K562 (cell line): ENCODE measurements at regions not wholly inside any gene's neighbourhood (a gene's known extent, or its start where the extent isn't known, plus 50 kb on each side); places are given as distances from the start of the nearest gene placed in this dataset.
"Not testable (repeated sequence)": the region's sequence is repeated elsewhere in the genome, so short reads cannot be mapped to it uniquely, and the experiment has no call there.

Source experiments
- ATAC-seq: fragments of 200-7000 bp; cut with Tn5 transposase; 3 replicates; pipeline ENCODE4 v1.9.1; 2020; ENCODE audit warnings: moderate library complexity
- BruUV-seq: library from RNA; stranded (reverse); fragments of 400-500 nt; replicated peaks from 2 replicates; lab custom pipeline; 2021; lab: Mats Ljungman, UMichigan
- CTCF ChIA-PET: fragments of 300-600 bp; formaldehyde crosslinking; extraction: SDS; loops from one replicate; lab custom pipeline; 2021; ENCODE audit warnings: low intra/inter-chr PET ratio; lab: Yijun Ruan, JAX
- POLR2A ChIA-PET: fragments of 300-600, 350-650 bp; sonication (Branson Sonifier 250); formaldehyde crosslinking; extraction: SDS; loops from one replicate; lab custom pipeline; 2021; ENCODE audit warnings: antibody characterized with exemption, inconsistent platforms; lab: Yijun Ruan, JAX
- DNase-seq, 4 experiments: peaks; one replicate each; pipeline versions ENCODE4 v3.0.0 to v3.0.0-alpha.2; 2011 to 2018; ENCODE audit warnings: low spot score in 3 of 4, mixed read lengths in 3 of 4; ENCODE audit errors: extremely low read depth in 1 of 4
- FAIRE-seq: peaks from 2 replicates; lab custom pipeline; 2011; peaks lifted over from hg19 to GRCh38; lab: Jason Lieb, UNC
- H2AFZ ChIP-seq: 2 replicates; pipeline ENCODE4 v1.6.0; 2011; ENCODE audit warnings: low read depth, low read length, control low read depth, inconsistent platforms
- H3K27ac ChIP-seq: fragments of 200-600 bp; 3 replicates; pipeline ENCODE4 v1.8.0; 2011; ENCODE audit warnings: low read depth, mild to moderate bottlenecking, control low read depth, inconsistent platforms, low read length, moderate library complexity, mixed read lengths; ENCODE audit errors: extremely low read depth
- H3K27me3 ChIP-seq, 2 experiments: fragments of 300-600 bp in 1 of 2; 2 replicates in 1 of 2; 3 replicates in 1 of 2; pipeline versions ENCODE4 v1.6.0 to v1.8.0; 2011; ENCODE audit warnings: inconsistent platforms in 2 of 2, low read length in 2 of 2, mild to moderate bottlenecking in 1 of 2, mixed read lengths in 1 of 2, moderate library complexity in 1 of 2; ENCODE audit not compliant: control insufficient read depth in 2 of 2, insufficient read depth in 2 of 2
- H3K36me3 ChIP-seq: fragments of 300-600 bp; 3 replicates; pipeline ENCODE4 v1.8.0; 2011; ENCODE audit warnings: mild to moderate bottlenecking, low read length, inconsistent platforms; ENCODE audit not compliant: control insufficient read depth, insufficient read depth
- H3K4me1 ChIP-seq, 2 experiments: fragments of 200-600 bp in 1 of 2; replicated peaks in 1 of 2; 2 replicates in 1 of 2; 3 replicates in 1 of 2; pipeline versions ENCODE4 v1.5.1 to v1.8.0; 2011; ENCODE audit warnings: inconsistent platforms in 2 of 2, low read length in 2 of 2, mild to moderate bottlenecking in 1 of 2, mixed read lengths in 1 of 2, moderate library complexity in 1 of 2; ENCODE audit not compliant: control insufficient read depth in 2 of 2, insufficient read depth in 2 of 2
- H3K4me2 ChIP-seq: 2 replicates; pipeline ENCODE4 v1.6.1; 2011; ENCODE audit warnings: low read length, control low read depth, inconsistent platforms, mixed read lengths; ENCODE audit not compliant: insufficient read depth
- H3K4me3 ChIP-seq: fragments of 200-600 bp; sonication (generic), shearing (Covaris generic); 2 replicates; pipeline ENCODE4 v1.5.1; 2016; ENCODE audit warnings: control low read depth, inconsistent platforms
- H3K79me2 ChIP-seq: fragments of 200-600 bp; 3 replicates; pipeline ENCODE4 v1.8.0; 2011; ENCODE audit warnings: low read length, inconsistent platforms; ENCODE audit not compliant: control insufficient read depth, insufficient read depth
- H3K9ac ChIP-seq, 2 experiments: 2 replicates each; pipeline versions ENCODE4 v1.6.0 to v1.6.1; 2011; ENCODE audit warnings: low read depth in 2 of 2, low read length in 2 of 2, control low read depth in 1 of 2, inconsistent platforms in 1 of 2, mild to moderate bottlenecking in 1 of 2, mixed read lengths in 1 of 2; ENCODE audit not compliant: insufficient read depth in 1 of 2
- H3K9me1 ChIP-seq: one replicate; pipeline ENCODE4 v1.6.0; 2011; ENCODE audit warnings: inconsistent platforms, mild to moderate bottlenecking, low read length, moderate library complexity; ENCODE audit not compliant: control insufficient read depth, insufficient read depth
- H3K9me3 ChIP-seq: replicated peaks from 2 replicates; pipeline ENCODE4 v1.5.1; 2011; ENCODE audit warnings: low read depth, low read length, inconsistent platforms; ENCODE audit not compliant: control insufficient read depth, insufficient read depth
- H4K20me1 ChIP-seq: replicated peaks from 2 replicates; pipeline ENCODE4 v1.6.1; 2011; ENCODE audit warnings: low read length, inconsistent platforms, mixed read lengths; ENCODE audit not compliant: control insufficient read depth, insufficient read depth
- CEBPB ChIP-seq: fragments of 450-650 bp; IDR thresholded peaks from 2 replicates; pipeline ENCODE4 v1.6.1; 2016; ENCODE audit warnings: missing genetic modification characterization, missing compliant biosample characterization
- CEBPG ChIP-seq, 3 experiments: fragments of 200-800 bp in 1 of 3; sonication (Bioruptor generic) in 1 of 3; sonication (generic) in 1 of 3; formaldehyde crosslinking in 1 of 3; IDR thresholded peaks in 2 of 3; conservative IDR thresholded peaks in 1 of 3; 2 replicates each; pipeline versions ENCODE4 v1.6.1 to v1.8.0; 2016 to 2022; ENCODE audit warnings: missing compliant biosample characterization in 2 of 3, missing genetic modification characterization in 2 of 3, mild to moderate bottlenecking in 1 of 3, missing genetic modification reagents in 1 of 3
- DIDO1 ChIP-seq: fragments of 450-650 bp; IDR thresholded peaks from 2 replicates; pipeline ENCODE4 v1.6.1; 2016; ENCODE audit warnings: low read depth, missing biosample characterization, missing genetic modification characterization
- NFE2 ChIP-seq: IDR thresholded peaks from 2 replicates; pipeline ENCODE4 v1.6.1; 2014; ENCODE audit warnings: antibody characterized with exemption, low read depth
- PPARD ChIP-seq: fragments of 250-450 bp; sonication (Bioruptor Pico); IDR thresholded peaks from 2 replicates; pipeline ENCODE4 v1.8.0; 2022; ENCODE audit warnings: inconsistent platforms, mild to moderate bottlenecking, moderate library complexity
- RCOR1 ChIP-seq, 2 experiments: IDR thresholded peaks; 2 replicates each; pipeline ENCODE4 v1.6.1; 2012; ENCODE audit warnings: low read depth in 2 of 2, low read length in 2 of 2, borderline replicate concordance in 1 of 2, improper control_type of control experiment in 1 of 2
- ZNF146 ChIP-seq: IDR thresholded peaks from one replicate; pipeline ENCODE4 v1.6.1; 2018; ENCODE audit warnings: missing compliant biosample characterization; ENCODE audit not compliant: unreplicated experiment
- ZNF253 ChIP-seq: fragments of 250-450 bp; sonication (Bioruptor Pico); conservative IDR thresholded peaks from 2 replicates; pipeline ENCODE4 v1.6.1; 2021; ENCODE audit warnings: mild to moderate bottlenecking
- ZNF586 ChIP-seq: fragments of 450-650 bp; formaldehyde crosslinking; conservative IDR thresholded peaks from 2 replicates; pipeline ENCODE4 v1.4.0; 2020; ENCODE audit warnings: mild to moderate bottlenecking, moderate library complexity
- WGBS: fragments of 100-300 bp; shearing (Covaris generic); methylation state at CpG from one replicate; pipeline ENCODE4 v1.1.6; 2016; ENCODE audit warnings: low coverage, mixed read lengths; ENCODE audit not compliant: insufficient coverage; ENCODE audit errors: missing lambda C conversion rate; 5-methylcytosine and 5-hydroxymethylcytosine counted together
- in situ Hi-C: fragments of 300-500 bp; cut with MboI; formaldehyde crosslinking; loops from 4 replicates; pipeline ENCODE4 v1.15.0; 2018; ENCODE audit warnings: inconsistent platforms, mixed read lengths
- intact Hi-C: fragments of 100-400 bp; cut with micrococcal nuclease; formaldehyde crosslinking; loops from 2 replicates; pipeline ENCODE4 v1.14.2; 2022

DNA sequence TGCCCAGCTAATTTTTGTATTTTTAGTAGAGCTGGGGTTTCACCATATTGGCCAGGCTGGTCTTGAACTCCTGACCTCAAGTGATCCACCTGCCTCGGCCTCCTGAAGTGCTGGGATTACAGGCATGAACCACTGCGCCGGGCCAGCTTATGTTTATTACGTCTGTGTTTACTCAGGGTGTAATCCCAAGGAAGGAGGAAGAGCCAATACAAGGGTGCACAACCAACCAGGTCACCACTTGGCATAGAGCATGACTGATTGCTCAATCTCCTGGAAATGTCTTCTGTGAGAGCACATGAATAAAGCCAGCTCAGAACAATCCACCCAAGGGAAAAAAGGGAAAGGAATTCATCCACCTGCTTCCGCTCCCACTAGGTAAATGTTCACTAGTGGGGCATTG lies 54.7 kb upstream of the RALY start:
- H3K27ac ChIP-seq; DNase-seq; H3K36me3 ChIP-seq; H3K4me3 ChIP-seq; H3K9me1 ChIP-seq; H2AFZ ChIP-seq; H4K20me1 ChIP-seq; intact Hi-C loops; ATAC-seq; H3K79me2 ChIP-seq; FAIRE-seq; H3K4me1 ChIP-seq; H3K9ac ChIP-seq; H3K4me2 ChIP-seq; BruUV-seq; H3K9me3 ChIP-seq; CTCF ChIA-PET; POLR2A ChIA-PET; TF ChIP-seq CEBPG (CRISPR knock-in tag; IDR thresholded peaks at IDR 0.05): not testable (repeated sequence)
- H3K27me3 ChIP-seq: peaks cover 14 to 32% of the 10 kb centered on the region in 2 experiments
- in situ Hi-C loops: loop anchor here (5.0 kb wide), 1 partner anchor 188 kb away; no protein-coding TSS in a partner anchor
- TF ChIP-seq CEBPG (tag; conservative IDR thresholded peaks at IDR 0.05 in 1 of 2, IDR thresholded peaks at IDR 0.05 in 1 of 2): peak; percentile 18 to 37; a peak in 1 of 4 replicates
- TF ChIP-seq CEBPB (tag): 0 out of 2 replicates have a peak, but pooled peaks have one; percentile 36
- 4% methylated on average over 5 of the region's 5 CpGs for WGBS

DNA sequence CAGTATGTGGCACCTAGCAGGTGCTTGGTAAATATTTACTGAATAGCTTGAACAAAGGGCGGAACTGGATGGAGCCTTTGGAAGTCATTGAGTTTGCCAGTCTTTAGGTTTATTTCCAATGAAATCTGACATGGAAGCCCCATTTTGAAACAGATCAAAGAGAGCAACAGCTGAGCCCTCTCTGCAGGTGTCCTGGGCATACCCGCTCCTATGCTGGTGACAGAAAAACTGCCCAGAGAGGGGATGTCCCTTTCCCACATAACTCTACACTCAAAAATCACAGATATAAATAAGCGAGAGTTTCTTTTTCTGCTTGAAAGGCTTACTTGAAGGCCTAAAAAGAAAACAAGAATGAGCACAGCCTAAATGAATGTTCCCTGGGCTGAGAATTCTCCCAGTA lies 53.0 kb upstream of the RALY start:
- ChIA-PET CTCF (no interaction called here), POLR2A (interaction anchor here (1.2 kb wide), 1 partner anchor 33 kb away, joined by 3 read pairs; no protein-coding TSS in a partner anchor)
- H3K9me3 ChIP-seq: no peaks in the 10 kb centered on the region
- intact Hi-C loops: no loop called here
- no peaks in the 10 kb centered on the region for H3K9me1 ChIP-seq
- WGBS: 12% methylated on average over 3 of the region's 3 CpGs
- H4K20me1 ChIP-seq: no peaks in the 10 kb centered on the region
- DNase-seq: no peak
- no peaks in the 10 kb centered on the region for H3K79me2 ChIP-seq
- H3K27ac ChIP-seq: no peak overlapping the region
- FAIRE-seq: no peak
- no peak overlapping the region for H3K4me2 ChIP-seq
- peaks cover 14 to 32% of the 10 kb centered on the region in 2 experiments for H3K27me3 ChIP-seq
- no peak overlapping the region for H3K9ac ChIP-seq
- no TSS peak for BruUV-seq
- H3K4me1 ChIP-seq: no peaks in the 10 kb centered on the region
- no peak for ATAC-seq
- TF ChIP-seq ZNF586 (CRISPR knock-in tag): no peak
- TF ChIP-seq PPARD (CRISPR knock-in tag): no peak
- TF ChIP-seq RCOR1 (IDR thresholded peaks at IDR 0.05; ENCODE audit: borderline replicate concordance in 1 of 2, low read depth in 2 of 2, low read length in 2 of 2): no peak
- no peak for TF ChIP-seq DIDO1
- no peak for TF ChIP-seq NFE2
- TF ChIP-seq ZNF146 (CRISPR knock-in tag): no peak
- no peak for TF ChIP-seq ZNF253 (CRISPR knock-in tag)
- TF ChIP-seq, all 486 proteins: peak for 0
- in situ Hi-C loops: no loop called here
- no peak overlapping the region for H3K4me3 ChIP-seq
- no peak overlapping the region for H2AFZ ChIP-seq
- H3K36me3 ChIP-seq: no peaks in the 10 kb centered on the region
